HK-2 (cell line): ENCODE measurements at regions not wholly inside any gene's neighbourhood (a gene's known extent, or its start where the extent isn't known, plus 50 kb on each side); places are given as distances from the start of the nearest gene placed in this dataset.

Experiments
- DNase-seq: peaks from one replicate; pipeline ENCODE4 v3.0.0-alpha.2; 2018; ENCODE audit not compliant: unreplicated experiment

- no peak for DNase-seq
Observed at GRCh38 chr12:13504074-13504473, 307.5 kb downstream of the EMP1 start.

- no peak for DNase-seq
Observed at GRCh38 chr12:13503094-13503835, 306.7 kb downstream of the EMP1 start.

GRCh38 chr12:13499008-13499407 lies 302.5 kb downstream of the EMP1 start:
- DNase-seq, result no peak

GRCh38 chr12:13496111-13496510 lies 299.6 kb downstream of the EMP1 start:
- no peak for DNase-seq

GRCh38 chr12:13489246-13489645 lies 292.7 kb downstream of the EMP1 start:
- DNase-seq, result no peak

GRCh38 chr12:13487326-13487725 lies 290.8 kb downstream of the EMP1 start:
- no peak for DNase-seq

GRCh38 chr12:13486794-13487193 lies 290.3 kb downstream of the EMP1 start:
- DNase-seq, result no peak

- no peak for DNase-seq
Observed at GRCh38 chr12:13478650-13479181, 282.2 kb downstream of the EMP1 start.

- no peak for DNase-seq
Observed at GRCh38 chr12:13474381-13474780, 277.9 kb downstream of the EMP1 start.

GRCh38 chr12:13472690-13473089 lies 276.2 kb downstream of the EMP1 start:
- DNase-seq, result no peak

GRCh38 chr12:13471471-13471870 lies 274.9 kb downstream of the EMP1 start:
- DNase-seq, result no peak

- DNase-seq, result no peak
Observed at GRCh38 chr12:13465635-13466034, 269.1 kb downstream of the EMP1 start.

GRCh38 chr12:13463189-13463588 lies 266.7 kb downstream of the EMP1 start:
- no peak for DNase-seq

GRCh38 chr12:13462450-13462849 lies 265.9 kb downstream of the EMP1 start:
- no peak for DNase-seq

GRCh38 chr12:13455778-13456144 lies 259.2 kb downstream of the EMP1 start:
- DNase-seq, result no peak

GRCh38 chr12:13454991-13455777 lies 258.7 kb downstream of the EMP1 start:
- no peak for DNase-seq

- no peak for DNase-seq
Observed at GRCh38 chr12:13452955-13453570, 256.5 kb downstream of the EMP1 start.

- no peak for DNase-seq
Observed at GRCh38 chr12:13451776-13452175, 255.2 kb downstream of the EMP1 start.

GRCh38 chr12:13450231-13451080 lies 253.9 kb downstream of the EMP1 start:
- DNase-seq, result no peak

- no peak for DNase-seq
Observed at GRCh38 chr12:13444076-13444475, 247.6 kb downstream of the EMP1 start.

- no peak for DNase-seq
Observed at GRCh38 chr12:13443498-13443897, 247.0 kb downstream of the EMP1 start.

- no peak for DNase-seq
Observed at GRCh38 chr12:13443028-13443427, 246.5 kb downstream of the EMP1 start.
